ENCODE measurements at regions not wholly inside any gene's neighbourhood (a gene's known extent, or its start where the extent isn't known, plus 50 kb on each side); places are given as distances from the start of the nearest gene placed in this dataset.
"Not testable (repeated sequence)": the region's sequence is repeated elsewhere in the genome, so short reads cannot be mapped to it uniquely, and the experiment has no call there.

DNA sequence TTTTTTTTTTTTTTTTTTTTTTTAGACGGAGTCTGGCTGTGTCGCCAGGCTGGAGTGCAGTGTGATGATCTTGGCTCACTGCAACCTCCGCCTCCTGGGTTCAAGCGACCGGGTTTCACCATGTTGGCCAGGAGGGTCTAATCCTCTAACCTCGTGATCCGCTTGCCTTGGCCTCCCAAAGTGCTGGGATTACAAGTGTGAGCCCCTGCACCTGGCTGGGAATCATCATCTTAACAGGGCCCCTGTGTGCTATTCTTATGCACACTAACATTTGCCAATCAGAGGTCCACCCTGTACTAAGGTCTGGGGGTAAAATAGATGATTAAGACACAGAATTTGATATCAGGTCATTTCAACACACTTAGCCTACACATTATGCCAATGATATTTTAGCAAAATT is 278.7 kb upstream of the CHRM3 start:
- Histone ChIP-seq H3K9ac (ENCODE audit: low read length) (no peak overlapping the region), H3K9me2 (ENCODE audit: insufficient read depth, low read length) (no peaks in the 10 kb centered on the region), H3K9me3 (ENCODE audit: low read length) (no peaks in the 10 kb centered on the region), H3K27ac (ENCODE audit: low read length) (no peak overlapping the region), H3K79me2 (replicated peaks; ENCODE audit: insufficient read depth, low read length) (no peaks in the 10 kb centered on the region), H3K36me3 (ENCODE audit: insufficient read depth, low read length) (no peaks in the 10 kb centered on the region), H3K4me3 (ENCODE audit: low read length) (no peak overlapping the region), H3F3A (ENCODE audit: insufficient read depth, low read length, poor library complexity, severe bottlenecking) (no peaks in the 10 kb centered on the region), H4K20me1 (ENCODE audit: insufficient read depth) (no peaks in the 10 kb centered on the region), H3K27me3 (ENCODE audit: insufficient read depth, low read depth, low read length) (no peaks in the 10 kb centered on the region), H3K4me2 (ENCODE audit: low read length) (no peak overlapping the region), H2AFZ (ENCODE audit: low read depth, low read length) (no peak overlapping the region)
- TF ChIP-seq EZH2 (IDR thresholded peaks at IDR 0.05; ENCODE audit: borderline replicate concordance, insufficient read depth, low read length, poor library complexity, severe bottlenecking) (no peak), CTCF (IDR thresholded peaks at IDR 0.05; ENCODE audit: poor library complexity, severe bottlenecking) (no peak), EP300 (conservative IDR thresholded peaks at IDR 0.05; ENCODE audit: poor library complexity, severe bottlenecking) (no peak), TAF1 (IDR thresholded peaks at IDR 0.05; ENCODE audit: low read depth) (no peak), POLR2AphosphoS5 (IDR thresholded peaks at IDR 0.05) (no peak), SMC3 (conservative IDR thresholded peaks at IDR 0.05; ENCODE audit: poor library complexity) (no peak), RAD21 (conservative IDR thresholded peaks at IDR 0.05) (no peak), MXI1 (conservative IDR thresholded peaks at IDR 0.05; ENCODE audit: poor library complexity, severe bottlenecking) (no peak), REST (IDR thresholded peaks at IDR 0.05; ENCODE audit: borderline replicate concordance) (no peak)

DNA sequence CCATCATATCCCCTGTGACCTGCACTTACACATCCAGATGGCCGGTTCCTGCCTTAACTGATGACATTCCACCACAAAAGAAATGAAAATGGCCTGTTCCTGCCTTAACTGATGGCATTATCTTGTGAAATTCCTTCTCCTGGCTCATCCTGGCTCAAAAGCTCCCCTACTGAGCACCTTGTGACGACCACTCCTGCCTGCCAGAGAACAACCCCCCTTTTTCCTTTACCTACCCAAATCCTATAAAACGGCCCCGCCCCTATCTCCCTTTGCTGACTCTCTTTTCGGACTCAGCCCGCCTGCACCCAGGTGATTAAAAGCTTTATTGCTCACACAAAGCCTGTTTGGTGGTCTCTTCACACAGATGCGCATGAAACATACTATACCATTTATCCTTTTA is 279.7 kb upstream of the CHRM3 start:
- H3K4me2 ChIP-seq (ENCODE audit: low read length), result not testable (repeated sequence)

DNA sequence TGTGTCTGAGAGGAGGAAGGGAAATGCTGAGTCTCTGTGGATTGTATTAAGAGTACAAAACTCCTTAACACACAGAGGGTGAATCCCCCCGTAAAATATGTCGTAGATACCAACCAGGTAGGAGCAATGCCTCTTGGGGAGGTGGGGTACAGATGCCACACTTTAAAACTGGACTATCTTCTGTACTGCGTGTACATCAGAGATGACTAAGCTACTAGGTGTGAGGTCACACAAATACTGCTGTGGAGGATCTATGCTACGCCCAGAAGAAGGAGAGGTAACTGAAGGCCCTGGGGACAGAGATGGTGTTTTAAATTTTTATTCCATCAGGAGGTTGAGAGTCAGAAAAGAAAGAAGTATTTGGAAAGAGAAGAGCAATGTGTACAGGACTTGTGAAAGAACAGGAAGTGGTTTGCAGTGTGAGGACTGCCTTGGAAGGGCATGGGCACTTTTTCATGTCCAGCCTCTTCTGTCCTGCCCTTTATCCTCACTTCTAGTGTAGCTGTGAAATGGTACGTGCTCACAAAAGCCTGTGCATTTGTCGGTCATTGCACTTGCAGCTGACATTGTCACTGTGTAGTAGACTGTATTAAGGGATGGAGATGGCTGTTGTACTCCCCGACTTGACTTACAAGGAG is 287.8 kb upstream of the CHRM3 start:
- Histone ChIP-seq H3K27ac (ENCODE audit: low read length) (no peak overlapping the region), H3K9me3 (ENCODE audit: low read length) (no peaks in the 10 kb centered on the region), H2AFZ (ENCODE audit: low read depth, low read length) (no peak overlapping the region), H3K36me3 (ENCODE audit: insufficient read depth, low read length) (no peaks in the 10 kb centered on the region), H3K4me2 (ENCODE audit: low read length) (no peak overlapping the region), H3K9me2 (ENCODE audit: insufficient read depth, low read length) (no peaks in the 10 kb centered on the region), H3F3A (ENCODE audit: insufficient read depth, low read length, poor library complexity, severe bottlenecking) (no peaks in the 10 kb centered on the region), H4K20me1 (ENCODE audit: insufficient read depth) (no peaks in the 10 kb centered on the region), H3K9ac (ENCODE audit: low read length) (no peak overlapping the region), H3K27me3 (ENCODE audit: insufficient read depth, low read depth, low read length) (no peaks in the 10 kb centered on the region), H3K79me2 (replicated peaks; ENCODE audit: insufficient read depth, low read length) (no peaks in the 10 kb centered on the region), H3K4me3 (ENCODE audit: low read length) (no peak overlapping the region)
- TF ChIP-seq EZH2 (IDR thresholded peaks at IDR 0.05; ENCODE audit: borderline replicate concordance, insufficient read depth, low read length, poor library complexity, severe bottlenecking), result no peak

More for the DNA sequence above, 279.7 kb upstream of the CHRM3 start:
- H3K36me3 ChIP-seq (ENCODE audit: insufficient read depth, low read length); H4K20me1 ChIP-seq (ENCODE audit: insufficient read depth); H3K9ac ChIP-seq (ENCODE audit: low read length); H2AFZ ChIP-seq (ENCODE audit: low read depth, low read length); H3K9me3 ChIP-seq (ENCODE audit: low read length); H3K4me3 ChIP-seq (ENCODE audit: low read length); H3K79me2 ChIP-seq (replicated peaks; ENCODE audit: insufficient read depth, low read length); H3K27ac ChIP-seq (ENCODE audit: low read length); H3K27me3 ChIP-seq (ENCODE audit: insufficient read depth, low read depth, low read length); H3F3A ChIP-seq (ENCODE audit: insufficient read depth, low read length, poor library complexity, severe bottlenecking); H3K9me2 ChIP-seq (ENCODE audit: insufficient read depth, low read length): not testable (repeated sequence)

Measured in neural cell (in vitro differentiated cells).